EH (cell line): ENCODE measurements at regions not wholly inside any gene's neighbourhood (a gene's known extent, or its start where the extent isn't known, plus 50 kb on each side); places are given as distances from the start of the nearest gene placed in this dataset.

Experiments
- DNase-seq: peaks from one replicate; pipeline ENCODE4 v3.0.0-alpha.2; 2015; ENCODE audit warnings: low read depth

GRCh38 chr10:124302951-124303505, 115.7 kb downstream of the OAT start:
- no peak for DNase-seq

- peak; percentile 63 for DNase-seq
Measured at GRCh38 chr10:124301736-124302135, 117.0 kb downstream of the OAT start.

- DNase-seq = no peak
Measured at GRCh38 chr10:124300735-124301134, 118.0 kb downstream of the OAT start.

GRCh38 chr10:124300224-124300623, 118.5 kb downstream of the OAT start:
- no peak for DNase-seq

GRCh38 chr10:124299696-124300095, 119.0 kb downstream of the OAT start:
- DNase-seq = no peak

GRCh38 chr10:124298891-124299290, 119.8 kb downstream of the OAT start:
- DNase-seq = no peak

GRCh38 chr10:124296813-124297788, 121.6 kb downstream of the OAT start:
- no peak for DNase-seq

- DNase-seq = peak; percentile 34
Measured at GRCh38 chr10:124296121-124296812, 122.5 kb downstream of the OAT start.

- DNase-seq = no peak
Measured at GRCh38 chr10:124294811-124295770, 123.6 kb downstream of the OAT start.

GRCh38 chr10:124293616-124294449, 124.9 kb downstream of the OAT start:
- no peak for DNase-seq

- DNase-seq = peak; percentile 44
Measured at GRCh38 chr10:124292911-124293615, 125.7 kb downstream of the OAT start.

GRCh38 chr10:124291001-124291701, 127.6 kb downstream of the OAT start:
- DNase-seq = no peak

- peak; percentile 69 for DNase-seq
Measured at GRCh38 chr10:124289851-124290795, 128.6 kb downstream of the OAT start.

- DNase-seq = no peak
Measured at GRCh38 chr10:124288928-124289850, 129.5 kb downstream of the OAT start.

GRCh38 chr10:124288486-124288885, 130.2 kb downstream of the OAT start:
- no peak for DNase-seq

GRCh38 chr10:124287791-124288190, 130.9 kb downstream of the OAT start:
- no peak for DNase-seq

- no peak for DNase-seq
Measured at GRCh38 chr10:124287071-124287685, 131.5 kb downstream of the OAT start.
